ENCODE measurements at regions not wholly inside any gene's neighbourhood (a gene's known extent, or its start where the extent isn't known, plus 50 kb on each side); places are given as distances from the start of the nearest gene placed in this dataset.

DNA sequence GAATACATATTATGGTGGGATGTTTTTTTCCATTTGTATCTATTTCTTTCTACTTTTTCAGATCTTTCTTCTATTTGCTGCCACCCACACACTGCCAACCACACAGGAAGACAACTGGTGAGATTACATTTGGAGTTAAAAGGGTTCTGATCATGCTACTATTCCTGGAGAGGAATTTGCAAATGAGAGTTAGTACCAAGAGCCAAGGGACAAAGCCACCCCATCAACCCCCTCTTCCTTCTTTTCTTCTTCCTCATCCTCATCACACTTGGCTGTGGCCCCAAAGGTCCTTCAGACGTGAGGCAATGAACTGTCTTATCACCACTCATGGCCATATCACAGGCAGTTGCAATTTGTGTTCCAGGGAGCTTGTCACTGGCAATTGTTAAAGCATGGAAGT lies 215.6 kb upstream of the SLC14A2 start:
- intact Hi-C loops (cut with micrococcal nuclease; ENCODE audit: unreplicated experiment): no loop called here
- H3K79me2 ChIP-seq (ENCODE audit: control insufficient read depth, insufficient read depth, low read length): no peaks in the 10 kb centered on the region
- ATAC-seq (no peak), DNase-seq (ENCODE audit: low read depth, low spot score) (no peak), FAIRE-seq (no peak)
- H3K27ac ChIP-seq (ENCODE audit: control insufficient read depth, insufficient read depth): no peak overlapping the region
- no peak for TF ChIP-seq CBX3 (IDR thresholded peaks at IDR 0.05; ENCODE audit: borderline replicate concordance, low read depth)
- no peak for TF ChIP-seq GABPA (IDR thresholded peaks at IDR 0.05; ENCODE audit: low read depth)
- no peak for TF ChIP-seq POLR2AphosphoS5 (IDR thresholded peaks at IDR 0.05; ENCODE audit: low read length)
- TF ChIP-seq ZSCAN29 (IDR thresholded peaks at IDR 0.05): no peak
- TF ChIP-seq RUNX3 (IDR thresholded peaks at IDR 0.05; ENCODE audit: low read length): no peak
- TF ChIP-seq HDAC6 (IDR thresholded peaks at IDR 0.05; ENCODE audit: unreplicated experiment): no peak
- TF ChIP-seq ZBED1 (IDR thresholded peaks at IDR 0.05; ENCODE audit: borderline replicate concordance): no peak
- TF ChIP-seq, protein P1, sequence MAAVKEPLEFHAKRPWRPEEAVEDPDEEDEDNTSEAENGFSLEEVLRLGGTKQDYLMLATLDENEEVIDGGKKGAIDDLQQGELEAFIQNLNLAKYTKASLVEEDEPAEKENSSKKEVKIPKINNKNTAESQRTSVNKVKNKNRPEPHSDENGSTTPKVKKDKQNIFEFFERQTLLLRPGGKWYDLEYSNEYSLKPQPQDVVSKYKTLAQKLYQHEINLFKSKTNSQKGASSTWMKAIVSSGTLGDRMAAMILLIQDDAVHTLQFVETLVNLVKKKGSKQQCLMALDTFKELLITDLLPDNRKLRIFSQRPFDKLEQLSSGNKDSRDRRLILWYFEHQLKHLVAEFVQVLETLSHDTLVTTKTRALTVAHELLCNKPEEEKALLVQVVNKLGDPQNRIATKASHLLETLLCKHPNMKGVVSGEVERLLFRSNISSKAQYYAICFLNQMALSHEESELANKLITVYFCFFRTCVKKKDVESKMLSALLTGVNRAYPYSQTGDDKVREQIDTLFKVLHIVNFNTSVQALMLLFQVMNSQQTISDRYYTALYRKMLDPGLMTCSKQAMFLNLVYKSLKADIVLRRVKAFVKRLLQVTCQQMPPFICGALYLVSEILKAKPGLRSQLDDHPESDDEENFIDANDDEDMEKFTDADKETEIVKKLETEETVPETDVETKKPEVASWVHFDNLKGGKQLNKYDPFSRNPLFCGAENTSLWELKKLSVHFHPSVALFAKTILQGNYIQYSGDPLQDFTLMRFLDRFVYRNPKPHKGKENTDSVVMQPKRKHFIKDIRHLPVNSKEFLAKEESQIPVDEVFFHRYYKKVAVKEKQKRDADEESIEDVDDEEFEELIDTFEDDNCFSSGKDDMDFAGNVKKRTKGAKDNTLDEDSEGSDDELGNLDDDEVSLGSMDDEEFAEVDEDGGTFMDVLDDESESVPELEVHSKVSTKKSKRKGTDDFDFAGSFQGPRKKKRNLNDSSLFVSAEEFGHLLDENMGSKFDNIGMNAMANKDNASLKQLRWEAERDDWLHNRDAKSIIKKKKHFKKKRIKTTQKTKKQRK (IDR thresholded peaks at IDR 0.05; ENCODE audit: low read depth, low read length): no peak
- no peak for TF ChIP-seq LARP7 (IDR thresholded peaks at IDR 0.05)
- TF ChIP-seq ATF3 (IDR thresholded peaks at IDR 0.05; ENCODE audit: borderline replicate concordance, extremely low read depth, low read depth, low read length): no peak
- TF ChIP-seq SREBF2 (IDR thresholded peaks at IDR 0.05; ENCODE audit: low read length): no peak
- TF ChIP-seq, protein P2, sequence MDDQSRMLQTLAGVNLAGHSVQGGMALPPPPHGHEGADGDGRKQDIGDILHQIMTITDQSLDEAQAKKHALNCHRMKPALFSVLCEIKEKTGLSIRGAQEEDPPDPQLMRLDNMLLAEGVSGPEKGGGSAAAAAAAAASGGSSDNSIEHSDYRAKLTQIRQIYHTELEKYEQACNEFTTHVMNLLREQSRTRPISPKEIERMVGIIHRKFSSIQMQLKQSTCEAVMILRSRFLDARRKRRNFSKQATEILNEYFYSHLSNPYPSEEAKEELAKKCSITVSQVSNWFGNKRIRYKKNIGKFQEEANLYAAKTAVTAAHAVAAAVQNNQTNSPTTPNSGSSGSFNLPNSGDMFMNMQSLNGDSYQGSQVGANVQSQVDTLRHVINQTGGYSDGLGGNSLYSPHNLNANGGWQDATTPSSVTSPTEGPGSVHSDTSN (IDR thresholded peaks at IDR 0.05; ENCODE audit: insufficient replicate concordance, low read depth, low read length): no peak
- no peak for TF ChIP-seq HDAC2 (IDR thresholded peaks at IDR 0.05)
- no peak for TF ChIP-seq SMARCA5 (IDR thresholded peaks at IDR 0.05)
- no peak for TF ChIP-seq TCF7 (IDR thresholded peaks at IDR 0.05; ENCODE audit: borderline replicate concordance)
- TF ChIP-seq, protein P3, sequence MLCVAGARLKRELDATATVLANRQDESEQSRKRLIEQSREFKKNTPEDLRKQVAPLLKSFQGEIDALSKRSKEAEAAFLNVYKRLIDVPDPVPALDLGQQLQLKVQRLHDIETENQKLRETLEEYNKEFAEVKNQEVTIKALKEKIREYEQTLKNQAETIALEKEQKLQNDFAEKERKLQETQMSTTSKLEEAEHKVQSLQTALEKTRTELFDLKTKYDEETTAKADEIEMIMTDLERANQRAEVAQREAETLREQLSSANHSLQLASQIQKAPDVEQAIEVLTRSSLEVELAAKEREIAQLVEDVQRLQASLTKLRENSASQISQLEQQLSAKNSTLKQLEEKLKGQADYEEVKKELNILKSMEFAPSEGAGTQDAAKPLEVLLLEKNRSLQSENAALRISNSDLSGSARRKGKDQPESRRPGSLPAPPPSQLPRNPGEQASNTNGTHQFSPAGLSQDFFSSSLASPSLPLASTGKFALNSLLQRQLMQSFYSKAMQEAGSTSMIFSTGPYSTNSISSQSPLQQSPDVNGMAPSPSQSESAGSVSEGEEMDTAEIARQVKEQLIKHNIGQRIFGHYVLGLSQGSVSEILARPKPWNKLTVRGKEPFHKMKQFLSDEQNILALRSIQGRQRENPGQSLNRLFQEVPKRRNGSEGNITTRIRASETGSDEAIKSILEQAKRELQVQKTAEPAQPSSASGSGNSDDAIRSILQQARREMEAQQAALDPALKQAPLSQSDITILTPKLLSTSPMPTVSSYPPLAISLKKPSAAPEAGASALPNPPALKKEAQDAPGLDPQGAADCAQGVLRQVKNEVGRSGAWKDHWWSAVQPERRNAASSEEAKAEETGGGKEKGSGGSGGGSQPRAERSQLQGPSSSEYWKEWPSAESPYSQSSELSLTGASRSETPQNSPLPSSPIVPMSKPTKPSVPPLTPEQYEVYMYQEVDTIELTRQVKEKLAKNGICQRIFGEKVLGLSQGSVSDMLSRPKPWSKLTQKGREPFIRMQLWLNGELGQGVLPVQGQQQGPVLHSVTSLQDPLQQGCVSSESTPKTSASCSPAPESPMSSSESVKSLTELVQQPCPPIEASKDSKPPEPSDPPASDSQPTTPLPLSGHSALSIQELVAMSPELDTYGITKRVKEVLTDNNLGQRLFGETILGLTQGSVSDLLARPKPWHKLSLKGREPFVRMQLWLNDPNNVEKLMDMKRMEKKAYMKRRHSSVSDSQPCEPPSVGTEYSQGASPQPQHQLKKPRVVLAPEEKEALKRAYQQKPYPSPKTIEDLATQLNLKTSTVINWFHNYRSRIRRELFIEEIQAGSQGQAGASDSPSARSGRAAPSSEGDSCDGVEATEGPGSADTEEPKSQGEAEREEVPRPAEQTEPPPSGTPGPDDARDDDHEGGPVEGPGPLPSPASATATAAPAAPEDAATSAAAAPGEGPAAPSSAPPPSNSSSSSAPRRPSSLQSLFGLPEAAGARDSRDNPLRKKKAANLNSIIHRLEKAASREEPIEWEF (IDR thresholded peaks at IDR 0.05; ENCODE audit: insufficient replicate concordance, low read depth, low read length): no peak
- no peak for TF ChIP-seq MAX (IDR thresholded peaks at IDR 0.05; ENCODE audit: low read depth, low read length)
- no peak for TF ChIP-seq RBBP5 (conservative IDR thresholded peaks at IDR 0.05)
- SMC1A ChIA-PET (ENCODE audit: uncharacterized antibody, unreplicated experiment): interaction anchor here (1.4 kb wide), 1 partner anchor 20 kb away, joined by 5 read pairs; no protein-coding TSS in a partner anchor
- H3K4me2 ChIP-seq (ENCODE audit: control insufficient read depth, insufficient read depth): no peak overlapping the region
- H4K20me1 ChIP-seq (ENCODE audit: control insufficient read depth, insufficient read depth): no peaks in the 10 kb centered on the region
- H3K9me3 ChIP-seq (replicated peaks; ENCODE audit: control insufficient read depth, insufficient read depth, low read length): no peaks in the 10 kb centered on the region
- H3K36me3 ChIP-seq (ENCODE audit: control insufficient read depth in 2 of 2, insufficient read depth in 2 of 2, low read length in 1 of 2): no peaks in the 10 kb centered on the region
- RAD21 ChIA-PET (ENCODE audit: unreplicated experiment): no interaction called here
- in situ Hi-C loops (cut with MboI): no loop called here
- CTCF ChIA-PET: no interaction called here
- H3K27me3 ChIP-seq (replicated peaks in 1 of 2; ENCODE audit: control insufficient read depth in 2 of 2, insufficient read depth in 2 of 2, low read length in 1 of 2): no peaks in the 10 kb centered on the region
- H3K9ac ChIP-seq (ENCODE audit: control insufficient read depth, insufficient read depth, low read length): no peak overlapping the region
- H3K4me1 ChIP-seq (ENCODE audit: control insufficient read depth, insufficient read depth, low read length): no peaks in the 10 kb centered on the region
- 0% methylated on average over 1 of the region's 1 CpG for WGBS (ENCODE audit: insufficient coverage, insufficient replicate concordance, low lambda C conversion rate, missing lambda C conversion rate)
- no peak overlapping the region for H2AFZ ChIP-seq (ENCODE audit: control insufficient read depth, low read depth, low read length)
- H3K4me3 ChIP-seq: no peak overlapping the region
- POLR2A ChIA-PET: no interaction called here
- BruUV-seq (replicated peaks): no TSS peak

Data from GM12878 (cell line).